ENCODE measurements at regions not wholly inside any gene's neighbourhood (a gene's known extent, or its start where the extent isn't known, plus 50 kb on each side); places are given as distances from the start of the nearest gene placed in this dataset.

- DNase-seq, result no peak
- peaks cover 8% of the 10 kb centered on the region for H3K27me3 ChIP-seq (ENCODE audit: low read depth)
- TF ChIP-seq CTCF (IDR thresholded peaks at IDR 0.05; ENCODE audit: borderline replicate concordance), result no peak
- H3K4me3 ChIP-seq, result no peak overlapping the region
- intact Hi-C loops (cut with micrococcal nuclease), result no loop called here
- H3K36me3 ChIP-seq, result no peaks in the 10 kb centered on the region
- no peaks in the 10 kb centered on the region for H3K4me1 ChIP-seq
- no peak overlapping the region for H3K27ac ChIP-seq (replicated peaks)
- peaks cover 8% of the 10 kb centered on the region for H3K9me3 ChIP-seq (replicated peaks)
Observed at GRCh38 chr16:50984688-50985087, 166.4 kb downstream of the SALL1 start.

GRCh38 chr16:50982808-50983207, 168.3 kb downstream of the SALL1 start:
- no peak for TF ChIP-seq CTCF (IDR thresholded peaks at IDR 0.05; ENCODE audit: borderline replicate concordance)
- no peaks in the 10 kb centered on the region for H3K36me3 ChIP-seq
- no peaks in the 10 kb centered on the region for H3K4me1 ChIP-seq
- H3K9me3 ChIP-seq (replicated peaks), result peaks cover 8% of the 10 kb centered on the region
- no peak overlapping the region for H3K4me3 ChIP-seq
- intact Hi-C loops (cut with micrococcal nuclease), result no loop called here
- no peak overlapping the region for H3K27ac ChIP-seq (replicated peaks)
- H3K27me3 ChIP-seq (ENCODE audit: low read depth), result peaks cover 15% of the 10 kb centered on the region
- no peak for DNase-seq

GRCh38 chr16:50981951-50982350, 169.1 kb downstream of the SALL1 start:
- TF ChIP-seq CTCF (IDR thresholded peaks at IDR 0.05; ENCODE audit: borderline replicate concordance), result no peak
- DNase-seq, result no peak
- H3K36me3 ChIP-seq, result no peaks in the 10 kb centered on the region
- H3K4me3 ChIP-seq, result no peak overlapping the region
- H3K9me3 ChIP-seq (replicated peaks), result peaks cover 8% of the 10 kb centered on the region
- intact Hi-C loops (cut with micrococcal nuclease), result no loop called here
- no peak overlapping the region for H3K27ac ChIP-seq (replicated peaks)
- peaks cover 20% of the 10 kb centered on the region for H3K27me3 ChIP-seq (ENCODE audit: low read depth)
- no peaks in the 10 kb centered on the region for H3K4me1 ChIP-seq

- intact Hi-C loops (cut with micrococcal nuclease), result no loop called here
- Histone ChIP-seq H3K9me3 (replicated peaks) (no peaks in the 10 kb centered on the region), H3K27me3 (ENCODE audit: low read depth) (peaks cover 32% of the 10 kb centered on the region), H3K4me1 (no peaks in the 10 kb centered on the region), H3K27ac (replicated peaks) (no peak overlapping the region), H3K36me3 (no peaks in the 10 kb centered on the region), H3K4me3 (no peak overlapping the region)
- DNase-seq, result no peak
- TF ChIP-seq CTCF (IDR thresholded peaks at IDR 0.05; ENCODE audit: borderline replicate concordance), result no peak
Observed at GRCh38 chr16:50980666-50981065, 170.4 kb downstream of the SALL1 start.

GRCh38 chr16:50979806-50980620, 171.1 kb downstream of the SALL1 start:
- H3K27me3 ChIP-seq (ENCODE audit: low read depth), result peaks cover 37% of the 10 kb centered on the region
- DNase-seq, result no peak
- no peak for TF ChIP-seq CTCF (IDR thresholded peaks at IDR 0.05; ENCODE audit: borderline replicate concordance)
- no peak overlapping the region for H3K27ac ChIP-seq (replicated peaks)
- no peaks in the 10 kb centered on the region for H3K36me3 ChIP-seq
- H3K4me3 ChIP-seq, result no peak overlapping the region
- intact Hi-C loops (cut with micrococcal nuclease), result no loop called here
- H3K4me1 ChIP-seq, result no peaks in the 10 kb centered on the region
- no peaks in the 10 kb centered on the region for H3K9me3 ChIP-seq (replicated peaks)

All from left ventricle myocardium inferior (tissue), 1 donor.